Neuronal stem cell (in vitro differentiated cells): ENCODE measurements at regions not wholly inside any gene's neighbourhood (a gene's known extent, or its start where the extent isn't known, plus 50 kb on each side); places are given as distances from the start of the nearest gene placed in this dataset.
A peak's percentile ranks its signal among the peaks of the same experiment; 100 is the strongest.

Source experiments
- DNase-seq: peaks from one replicate; pipeline ENCODE4 v3.0.0-alpha.2; 2013; ENCODE audit warnings: low spot score
- H2AFZ ChIP-seq: one replicate; pipeline ENCODE4 v1.6.1; 2013; ENCODE audit warnings: mild to moderate bottlenecking, low read length, inconsistent platforms
- H2AK5ac ChIP-seq: 2 replicates; pipeline ENCODE4 v1.6.1; 2013; ENCODE audit warnings: low read depth, mild to moderate bottlenecking, inconsistent platforms, low read length, moderate library complexity, mixed read lengths
- H2BK120ac ChIP-seq: 2 replicates; pipeline ENCODE4 v1.6.1; 2013; ENCODE audit warnings: low read depth, mild to moderate bottlenecking, inconsistent platforms, low read length, moderate library complexity, mixed read lengths
- H2BK12ac ChIP-seq: one replicate; pipeline ENCODE4 v1.6.1; 2013; ENCODE audit warnings: low read length, inconsistent platforms
- H2BK15ac ChIP-seq: 2 replicates; pipeline ENCODE4 v1.6.1; 2013; ENCODE audit warnings: mild to moderate bottlenecking, low read length, inconsistent platforms, mixed read lengths
- H2BK5ac ChIP-seq: one replicate; pipeline ENCODE4 v1.6.1; 2013; ENCODE audit warnings: inconsistent platforms, mild to moderate bottlenecking, low read length, moderate library complexity
- H3K14ac ChIP-seq: one replicate; pipeline ENCODE4 v1.6.1; 2013; ENCODE audit warnings: low read length, inconsistent platforms
- H3K18ac ChIP-seq: 2 replicates; pipeline ENCODE4 v1.6.1; 2013; ENCODE audit warnings: low read length, inconsistent platforms
- H3K23ac ChIP-seq: 2 replicates; pipeline ENCODE4 v1.6.1; 2013; ENCODE audit warnings: low read depth, mild to moderate bottlenecking, mixed read lengths, low read length, inconsistent platforms; ENCODE audit not compliant: poor library complexity
- H3K27ac ChIP-seq: replicated peaks from 3 replicates; pipeline ENCODE4 v1.5.1; 2013; ENCODE audit warnings: low read length, inconsistent platforms
- H3K27me3 ChIP-seq, 3 experiments: 2 replicates each; pipeline ENCODE4 v1.6.1; 2013; ENCODE audit warnings: low read length in 3 of 3, mild to moderate bottlenecking in 2 of 3, inconsistent platforms in 1 of 3, low read depth in 1 of 3, mixed read lengths in 1 of 3, moderate library complexity in 1 of 3; ENCODE audit not compliant: control insufficient read depth in 3 of 3, insufficient read depth in 3 of 3
- H3K36me3 ChIP-seq, 2 donors: replicated peaks in 1 of 2; 2 replicates each; pipeline ENCODE4 v1.6.1; 2013; ENCODE audit warnings: low read length in 2 of 2; ENCODE audit not compliant: control insufficient read depth in 2 of 2, insufficient read depth in 2 of 2
- H3K4ac ChIP-seq: 2 replicates; pipeline ENCODE4 v1.6.1; 2013; ENCODE audit warnings: inconsistent platforms, mild to moderate bottlenecking, low read length, moderate library complexity
- H3K4me1 ChIP-seq, 2 donors: 1 replicate in 1 of 2; 2 replicates in 1 of 2; pipeline ENCODE4 v1.6.1; 2013; ENCODE audit warnings: low read length in 2 of 2, low read depth in 1 of 2; ENCODE audit not compliant: control insufficient read depth in 2 of 2, insufficient read depth in 1 of 2
- H3K4me2 ChIP-seq: one replicate; pipeline ENCODE4 v1.6.1; 2013; ENCODE audit warnings: mild to moderate bottlenecking, low read length, inconsistent platforms; ENCODE audit not compliant: insufficient read depth, poor library complexity, severe bottlenecking
- H3K4me3 ChIP-seq, 2 donors: 2 replicates each; pipeline ENCODE4 v1.5.1; 2013; ENCODE audit warnings: low read length in 2 of 2, mild to moderate bottlenecking in 2 of 2, inconsistent platforms in 1 of 2, moderate library complexity in 1 of 2
- H3K79me1 ChIP-seq: one replicate; pipeline ENCODE4 v1.6.1; 2013; ENCODE audit warnings: low read depth, mild to moderate bottlenecking, inconsistent platforms, low read length, moderate library complexity
- H3K9ac ChIP-seq: one replicate; pipeline ENCODE4 v1.6.1; 2013; ENCODE audit warnings: mild to moderate bottlenecking, low read depth, low read length, inconsistent platforms; ENCODE audit not compliant: poor library complexity
- H3K9me3 ChIP-seq, 2 donors: replicated peaks in 1 of 2; 2 replicates each; pipeline versions ENCODE3 to v1.6.1; 2013; ENCODE audit warnings: low read length in 2 of 2, mild to moderate bottlenecking in 2 of 2, inconsistent platforms in 1 of 2, low read depth in 1 of 2, mixed read lengths in 1 of 2, moderate library complexity in 1 of 2; ENCODE audit not compliant: control insufficient read depth in 2 of 2, insufficient read depth in 1 of 2
- H4K8ac ChIP-seq: one replicate; pipeline ENCODE4 v1.6.1; 2013; ENCODE audit warnings: low read depth, mild to moderate bottlenecking, inconsistent platforms, low read length, moderate library complexity
- H4K91ac ChIP-seq: one replicate; pipeline ENCODE4 v1.6.1; 2013; ENCODE audit warnings: low read length, low read depth, mild to moderate bottlenecking, inconsistent platforms; ENCODE audit not compliant: poor library complexity
- WGBS, 2 donors: extraction: QIAGEN DNeasy Blood & Tissue Kit; methylation state at CpG; one replicate each; pipeline ENCODE4 v1.1.7; 2013; ENCODE audit warnings: missing lambda C conversion rate in 2 of 2, mixed read lengths in 1 of 2; ENCODE audit not compliant: insufficient read length in 2 of 2, insufficient replicate concordance in 1 of 2; ENCODE audit errors: extremely low coverage in 2 of 2; 5-methylcytosine and 5-hydroxymethylcytosine counted together

GRCh38 chr13:89930861-89931260 is 1416.6 kb upstream of the MIR17HG start:
- no peak overlapping the region for H2BK15ac ChIP-seq
- H3K27me3 ChIP-seq: no peaks in the 10 kb centered on the region
- no peak for DNase-seq
- no peak overlapping the region for H2BK5ac ChIP-seq
- no peaks in the 10 kb centered on the region for H3K9me3 ChIP-seq
- H3K18ac ChIP-seq: no peak overlapping the region
- no peak overlapping the region for H3K27ac ChIP-seq
- no peak overlapping the region for H3K4me2 ChIP-seq
- H3K4ac ChIP-seq: no peak overlapping the region
- H2BK120ac ChIP-seq: no peak overlapping the region
- no CpG with 5 or more reads among the region's 2 CpGs for WGBS, 2 donors
- no peaks in the 10 kb centered on the region for H3K4me1 ChIP-seq
- H4K8ac ChIP-seq: no peak overlapping the region
- H3K14ac ChIP-seq: no peak overlapping the region
- H4K91ac ChIP-seq: no peak overlapping the region
- H2BK12ac ChIP-seq: no peak overlapping the region
- H3K36me3 ChIP-seq: no peaks in the 10 kb centered on the region
- no peak overlapping the region for H3K9ac ChIP-seq
- H2AFZ ChIP-seq: peak overlapping the region; percentile 48
- no peak overlapping the region for H2AK5ac ChIP-seq
- peak overlapping the region in 1 of 2 donors; percentile 8 for H3K4me3 ChIP-seq
- H3K23ac ChIP-seq: no peak overlapping the region
- no peaks in the 10 kb centered on the region for H3K79me1 ChIP-seq

DNA sequence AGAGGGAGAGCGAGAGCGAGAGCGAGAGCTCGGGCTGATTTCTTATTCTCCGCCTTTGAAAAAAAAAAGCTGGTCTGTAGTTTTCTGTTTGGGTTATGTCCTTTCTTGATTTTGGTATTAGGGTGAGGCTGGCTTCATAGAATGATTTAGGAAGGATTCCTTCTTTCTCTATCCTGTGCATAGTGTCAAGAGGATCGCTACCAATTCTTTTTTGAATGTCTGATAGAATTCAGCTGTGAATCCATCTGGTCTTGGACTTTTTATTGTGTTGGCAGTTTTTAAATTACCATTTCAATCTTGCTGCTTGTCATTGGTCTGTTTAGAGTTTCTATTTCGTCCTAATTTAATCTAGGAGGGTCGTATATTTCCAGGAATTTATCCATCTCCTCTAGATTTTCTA is 1414.6 kb upstream of the MIR17HG start:
- no peak overlapping the region for H3K4ac ChIP-seq

GRCh38 chr13:89936256-89936655 is 1411.2 kb upstream of the MIR17HG start:
- no peak overlapping the region for H3K14ac ChIP-seq
- no peak overlapping the region for H3K18ac ChIP-seq
- no peak overlapping the region for H3K4me3 ChIP-seq
- WGBS, 2 donors: no CpG with 5 or more reads among the region's 4 CpGs
- peak overlapping the region; percentile 54 for H2AFZ ChIP-seq
- no peak overlapping the region for H4K8ac ChIP-seq
- no peaks in the 10 kb centered on the region for H3K79me1 ChIP-seq
- no peak overlapping the region for H3K23ac ChIP-seq
- H3K9ac ChIP-seq: no peak overlapping the region
- no peaks in the 10 kb centered on the region for H3K9me3 ChIP-seq
- H3K27ac ChIP-seq: no peak overlapping the region
- H3K4ac ChIP-seq: no peak overlapping the region
- no peaks in the 10 kb centered on the region for H3K36me3 ChIP-seq
- H3K4me2 ChIP-seq: no peak overlapping the region
- no peak overlapping the region for H2BK15ac ChIP-seq
- no peak overlapping the region for H2BK120ac ChIP-seq
- no peaks in the 10 kb centered on the region for H3K27me3 ChIP-seq
- H2AK5ac ChIP-seq: no peak overlapping the region
- no peak overlapping the region for H4K91ac ChIP-seq
- H2BK5ac ChIP-seq: no peak overlapping the region
- no peak overlapping the region for H2BK12ac ChIP-seq
- no peak for DNase-seq
- H3K4me1 ChIP-seq: no peaks in the 10 kb centered on the region

More for the DNA sequence above, 1414.6 kb upstream of the MIR17HG start:
- H2AFZ ChIP-seq: no peak overlapping the region
- no peak overlapping the region for H4K91ac ChIP-seq
- H2AK5ac ChIP-seq: no peak overlapping the region
- H4K8ac ChIP-seq: no peak overlapping the region
- no peaks in the 10 kb centered on the region for H3K27me3 ChIP-seq
- no peak overlapping the region for H2BK5ac ChIP-seq
- no peak overlapping the region for H3K23ac ChIP-seq
- H3K4me2 ChIP-seq: no peak overlapping the region
- no peaks in the 10 kb centered on the region for H3K9me3 ChIP-seq
- no peak overlapping the region for H3K27ac ChIP-seq
- no peak overlapping the region for H2BK12ac ChIP-seq
- H3K79me1 ChIP-seq: no peaks in the 10 kb centered on the region
- no CpG with 5 or more reads among the region's 8 CpGs for WGBS, 2 donors
- H3K14ac ChIP-seq: no peak overlapping the region
- no peak overlapping the region for H3K9ac ChIP-seq
- H2BK120ac ChIP-seq: no peak overlapping the region
- H3K36me3 ChIP-seq: no peaks in the 10 kb centered on the region
- H3K18ac ChIP-seq: no peak overlapping the region
- H3K4me3 ChIP-seq: no peak overlapping the region
- H2BK15ac ChIP-seq: no peak overlapping the region
- DNase-seq: no peak
- H3K4me1 ChIP-seq: no peaks in the 10 kb centered on the region

DNA sequence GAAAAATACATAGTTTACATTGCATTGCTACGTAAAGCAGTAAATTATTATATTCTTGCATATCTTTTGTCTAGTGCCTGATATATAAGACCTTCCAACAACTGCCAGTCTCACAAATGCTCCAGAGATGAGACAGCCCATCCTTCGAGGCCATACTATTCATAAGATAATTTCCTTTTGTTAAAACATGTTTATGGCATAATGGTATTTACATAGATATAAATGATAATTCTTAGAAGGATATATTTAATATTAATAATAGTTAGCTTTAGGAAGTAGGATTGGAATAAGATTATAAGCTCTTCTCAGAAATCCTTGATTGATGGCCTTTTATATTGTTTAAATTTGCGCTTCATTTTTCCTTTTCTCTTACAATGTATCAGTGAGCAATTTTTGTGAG is 1410.1 kb upstream of the MIR17HG start:
- no peak overlapping the region for H2BK15ac ChIP-seq
- H3K4ac ChIP-seq: no peak overlapping the region
- no peak overlapping the region for H3K4me2 ChIP-seq
- no peak overlapping the region for H3K9ac ChIP-seq
- H3K27me3 ChIP-seq: no peaks in the 10 kb centered on the region
- no peaks in the 10 kb centered on the region for H3K79me1 ChIP-seq
- H3K27ac ChIP-seq: no peak overlapping the region
- H2AFZ ChIP-seq: no peak overlapping the region
- H3K36me3 ChIP-seq: no peaks in the 10 kb centered on the region
- no peak overlapping the region for H3K18ac ChIP-seq
- H3K23ac ChIP-seq: no peak overlapping the region
- H2BK5ac ChIP-seq: no peak overlapping the region
- no peak for DNase-seq
- H3K14ac ChIP-seq: no peak overlapping the region
- H2AK5ac ChIP-seq: no peak overlapping the region
- no peak overlapping the region for H2BK12ac ChIP-seq
- H4K91ac ChIP-seq: no peak overlapping the region
- no peaks in the 10 kb centered on the region for H3K9me3 ChIP-seq
- H3K4me3 ChIP-seq: no peak overlapping the region
- H2BK120ac ChIP-seq: no peak overlapping the region
- no CpG with 5 or more reads among the region's 3 CpGs for WGBS, 2 donors
- no peaks in the 10 kb centered on the region for H3K4me1 ChIP-seq
- H4K8ac ChIP-seq: no peak overlapping the region
